Epithelial cell of proximal tubule (primary cell): ENCODE measurements at regions not wholly inside any gene's neighbourhood (a gene's known extent, or its start where the extent isn't known, plus 50 kb on each side); places are given as distances from the start of the nearest gene placed in this dataset.

Source experiments
- DNase-seq: peaks from one replicate; pipeline ENCODE4 v3.0.0-alpha.2; 2011; ENCODE audit warnings: low read depth
- H3K4me3 ChIP-seq: 2 replicates; pipeline ENCODE4 v1.5.1; 2011; ENCODE audit warnings: low read depth, mild to moderate bottlenecking, low read length
- TF ChIP-seq, protein P1 (sequence below): conservative IDR thresholded peaks from 2 replicates; pipeline ENCODE4 v1.5.1; 2012; ENCODE audit warnings: low read depth, mild to moderate bottlenecking, low read length

- DNase-seq: no peak
- TF ChIP-seq, protein P1, sequence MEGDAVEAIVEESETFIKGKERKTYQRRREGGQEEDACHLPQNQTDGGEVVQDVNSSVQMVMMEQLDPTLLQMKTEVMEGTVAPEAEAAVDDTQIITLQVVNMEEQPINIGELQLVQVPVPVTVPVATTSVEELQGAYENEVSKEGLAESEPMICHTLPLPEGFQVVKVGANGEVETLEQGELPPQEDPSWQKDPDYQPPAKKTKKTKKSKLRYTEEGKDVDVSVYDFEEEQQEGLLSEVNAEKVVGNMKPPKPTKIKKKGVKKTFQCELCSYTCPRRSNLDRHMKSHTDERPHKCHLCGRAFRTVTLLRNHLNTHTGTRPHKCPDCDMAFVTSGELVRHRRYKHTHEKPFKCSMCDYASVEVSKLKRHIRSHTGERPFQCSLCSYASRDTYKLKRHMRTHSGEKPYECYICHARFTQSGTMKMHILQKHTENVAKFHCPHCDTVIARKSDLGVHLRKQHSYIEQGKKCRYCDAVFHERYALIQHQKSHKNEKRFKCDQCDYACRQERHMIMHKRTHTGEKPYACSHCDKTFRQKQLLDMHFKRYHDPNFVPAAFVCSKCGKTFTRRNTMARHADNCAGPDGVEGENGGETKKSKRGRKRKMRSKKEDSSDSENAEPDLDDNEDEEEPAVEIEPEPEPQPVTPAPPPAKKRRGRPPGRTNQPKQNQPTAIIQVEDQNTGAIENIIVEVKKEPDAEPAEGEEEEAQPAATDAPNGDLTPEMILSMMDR: no peak
Observed at GRCh38 chr4:189278597-189279165, 662.0 kb upstream of the FRG1 start.

DNA sequence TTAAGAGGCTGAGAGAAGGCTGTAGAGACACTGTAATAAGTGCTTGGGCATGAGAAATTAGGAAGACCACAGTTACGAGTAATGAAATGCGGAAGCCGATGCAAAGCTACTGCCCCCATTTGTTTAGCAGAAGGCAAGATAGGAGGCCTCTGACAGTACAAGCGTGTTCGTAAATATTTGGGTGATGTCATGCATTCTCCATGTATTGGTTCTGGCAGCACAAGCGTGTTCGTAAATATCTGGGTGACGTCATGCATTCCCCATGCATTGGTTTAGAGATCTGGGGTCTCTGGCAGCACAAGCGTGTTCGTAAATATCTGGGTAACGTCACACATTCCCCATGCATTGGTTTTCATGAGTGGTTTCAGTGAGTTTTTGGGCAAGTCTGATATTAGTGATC lies 661.5 kb upstream of the FRG1 start:
- no peak overlapping the region for H3K4me3 ChIP-seq
- TF ChIP-seq, protein P1: no peak
- no peak for DNase-seq

More at GRCh38 chr4:189278597-189279165, 662.0 kb upstream of the FRG1 start:
- H3K4me3 ChIP-seq: no peak overlapping the region

DNA sequence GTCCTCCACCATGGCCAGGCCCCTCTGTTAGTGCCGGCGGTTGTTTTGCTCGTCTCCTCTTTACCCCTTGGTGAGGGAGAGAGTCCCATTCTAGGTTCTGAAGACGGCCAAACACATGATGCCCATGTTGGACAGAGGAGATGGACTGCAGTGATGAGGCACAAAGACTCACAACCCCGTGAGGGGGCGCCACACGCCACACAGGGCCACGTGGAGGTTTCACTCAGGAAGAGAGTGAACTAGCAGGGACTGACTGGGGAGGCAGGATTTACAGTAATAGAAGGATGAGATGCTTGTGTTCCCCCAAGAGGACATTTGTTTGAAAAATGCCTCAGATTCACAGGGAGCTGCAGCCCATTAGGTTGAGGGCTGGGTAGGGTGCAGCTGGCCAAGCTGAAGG lies 655.3 kb upstream of the FRG1 start:
- no peak for DNase-seq

GRCh38 chr4:189291939-189292338 lies 648.7 kb upstream of the FRG1 start:
- no peak for DNase-seq
- H3K4me3 ChIP-seq: no peak overlapping the region
- TF ChIP-seq, protein P1: no peak

More for the DNA sequence above, 655.3 kb upstream of the FRG1 start:
- TF ChIP-seq, protein P1: no peak
- H3K4me3 ChIP-seq: no peak overlapping the region

DNA sequence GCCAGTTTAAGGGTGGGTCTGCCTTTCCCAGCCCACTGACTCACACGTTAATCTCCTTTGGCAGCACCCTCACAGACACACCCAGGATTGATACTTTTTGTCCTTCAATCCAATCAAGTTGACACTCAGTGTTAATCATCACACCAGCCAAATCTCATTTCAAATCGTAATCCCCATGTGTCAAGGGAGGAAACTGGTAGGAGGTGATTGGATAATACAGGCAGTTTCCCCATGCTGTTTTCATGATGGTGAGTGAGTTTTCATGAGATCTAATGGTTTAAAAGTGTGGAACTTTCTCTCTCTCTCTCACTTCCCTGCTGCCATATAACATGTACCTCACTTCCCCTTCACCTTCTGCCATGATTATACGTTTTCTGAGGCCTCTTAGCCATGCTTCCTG lies 647.2 kb upstream of the FRG1 start:
- DNase-seq: no peak
- no peak overlapping the region for H3K4me3 ChIP-seq
- TF ChIP-seq, protein P1: no peak

DNA sequence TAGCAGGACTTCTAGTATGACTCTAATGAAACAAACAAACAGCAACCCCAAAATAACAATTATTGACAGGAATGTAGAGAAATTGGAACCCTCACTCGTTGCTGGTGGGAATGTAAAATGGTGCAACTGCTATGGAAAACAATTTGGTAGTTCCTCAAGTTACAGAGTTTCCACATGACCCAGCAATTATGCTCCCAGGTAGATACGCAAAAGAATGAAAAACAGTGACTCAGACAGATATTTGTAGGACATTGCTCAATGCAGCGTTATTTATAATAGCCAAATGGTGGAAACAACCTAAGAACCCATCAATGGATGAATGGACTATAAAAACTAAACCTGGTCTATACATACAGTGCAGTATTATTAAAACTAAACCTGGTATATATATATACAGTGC lies 646.1 kb upstream of the FRG1 start:
- no peak for DNase-seq
- no peak overlapping the region for H3K4me3 ChIP-seq
- TF ChIP-seq, protein P1: no peak

DNA sequence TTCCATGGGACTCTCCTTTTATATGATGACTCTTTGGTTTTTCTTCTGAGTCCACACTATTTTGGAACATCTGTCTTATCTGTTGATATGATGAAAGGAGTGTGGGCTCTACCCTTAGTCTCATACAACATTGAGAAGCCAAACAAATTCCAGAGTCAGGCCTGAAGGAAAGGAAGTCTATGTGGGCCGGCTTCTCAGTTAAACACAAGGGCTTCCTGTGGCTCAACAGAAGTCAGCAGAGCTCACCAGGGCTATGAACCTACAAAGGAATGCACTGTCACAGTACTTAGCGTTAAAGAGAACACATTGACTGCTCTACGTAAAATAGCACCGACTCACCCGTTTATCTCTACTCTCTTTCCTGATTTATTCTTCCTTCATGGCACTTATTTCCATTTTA lies 641.0 kb upstream of the FRG1 start:
- DNase-seq: no peak
- H3K4me3 ChIP-seq: no peak overlapping the region
- TF ChIP-seq, protein P1: no peak
